ENCODE measurements at regions not wholly inside any gene's neighbourhood (a gene's known extent, or its start where the extent isn't known, plus 50 kb on each side); places are given as distances from the start of the nearest gene placed in this dataset.

DNA sequence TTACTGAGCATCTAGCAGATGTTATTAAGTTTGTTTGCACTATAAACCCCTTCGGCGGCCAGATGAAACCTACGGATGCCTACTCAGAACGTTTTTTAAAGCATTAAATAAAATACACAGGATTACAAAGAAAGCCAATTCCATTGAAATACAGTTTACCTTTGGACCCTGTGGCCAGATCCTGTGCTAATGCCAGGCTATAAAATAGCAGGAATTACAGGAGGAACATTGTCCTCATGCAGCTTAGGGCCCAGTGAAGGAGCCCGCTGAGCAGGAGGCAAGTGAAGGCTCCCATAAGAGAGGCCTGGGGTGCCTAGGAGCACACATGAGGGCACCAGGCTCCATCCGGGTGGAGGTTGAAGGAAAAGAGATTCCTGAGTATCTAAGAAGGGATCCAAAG lies 310.4 kb downstream of the MTX2 start:
- Mint-ChIP-seq H3K36me3 (ENCODE audit: low read depth) (no peaks in the 10 kb centered on the region), H3K4me1 (peaks cover 2% of the 10 kb centered on the region), H3K27me3 (peaks cover 19% of the 10 kb centered on the region), H3K27ac (no peak overlapping the region), H3K9me3 (ENCODE audit: low read depth) (no peaks in the 10 kb centered on the region), H3K4me3 (no peak overlapping the region)
- ChIA-PET CTCF (interaction anchor here (1.6 kb wide), 1 partner anchor 25 kb away, joined by 5 read pairs; no protein-coding TSS in a partner anchor), POLR2A (no interaction called here)
- no peak for ATAC-seq
- intact Hi-C loops (cut with DNase I, micrococcal nuclease) = no loop called here
- no peak for DNase-seq

DNA sequence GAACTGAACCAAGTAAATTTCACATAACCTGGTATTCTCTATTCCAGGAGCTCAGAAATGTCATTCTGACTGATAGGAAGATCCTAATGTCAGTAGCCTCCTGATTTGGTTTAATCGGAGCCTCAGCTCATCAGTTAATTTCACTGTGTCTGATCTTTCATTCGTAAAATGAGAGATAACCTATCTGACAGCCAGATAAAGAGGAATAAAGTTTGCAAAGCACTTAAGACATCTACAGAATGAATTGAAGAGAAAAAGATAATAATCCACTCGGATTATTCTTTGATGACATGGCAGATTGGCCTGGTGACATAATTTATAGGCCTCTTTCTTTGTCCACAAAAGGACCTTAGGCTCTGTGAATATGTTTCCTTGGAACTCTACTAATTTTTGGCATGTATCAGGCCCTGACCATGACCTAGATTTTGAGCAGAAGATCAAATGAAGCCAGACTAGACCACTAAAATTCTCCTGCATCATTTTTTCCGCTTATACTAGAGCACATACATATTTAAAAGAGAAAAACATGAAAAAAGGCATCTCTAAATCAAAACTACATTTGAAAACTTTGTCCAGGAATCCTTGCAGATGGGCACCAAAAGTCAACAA lies 312.4 kb downstream of the MTX2 start:
- POLR2A ChIA-PET = no interaction called here
- no peak for ATAC-seq
- Mint-ChIP-seq H3K9me3 (ENCODE audit: low read depth) (no peaks in the 10 kb centered on the region), H3K27me3 (peaks cover 24% of the 10 kb centered on the region), H3K27ac (no peak overlapping the region), H3K4me1 (peaks cover 2% of the 10 kb centered on the region), H3K4me3 (no peak overlapping the region), H3K36me3 (ENCODE audit: low read depth) (no peaks in the 10 kb centered on the region)
- DNase-seq = no peak
- CTCF ChIA-PET = interaction anchor here (1.0 to 1.5 kb wide), 4 partner anchors 9 to 127 kb away, joined by 3 to 5 read pairs (median 3); no protein-coding TSS in a partner anchor
- intact Hi-C loops (cut with DNase I, micrococcal nuclease) = no loop called here

DNA sequence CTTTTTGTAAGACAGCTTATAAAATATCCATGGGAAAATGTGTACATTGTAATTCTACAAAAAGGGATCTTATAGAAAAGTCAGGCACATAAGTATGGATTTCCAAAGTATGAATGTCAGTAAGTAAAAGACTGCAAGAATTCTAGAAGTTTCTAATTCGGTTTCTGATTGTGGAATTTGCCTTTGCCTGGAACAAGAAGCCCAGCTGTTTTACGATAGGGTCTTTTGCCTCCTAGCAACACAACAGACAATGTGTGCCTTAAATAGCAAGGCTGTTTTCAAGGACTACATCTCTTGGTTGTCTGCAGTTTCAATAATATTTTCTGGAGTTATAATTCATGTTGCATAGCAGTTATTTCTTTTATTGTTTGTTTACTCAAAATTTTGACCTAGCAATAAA lies 312.9 kb downstream of the MTX2 start:
- no peaks in the 10 kb centered on the region for H3K36me3 Mint-ChIP-seq (ENCODE audit: low read depth)
- H3K4me1 Mint-ChIP-seq = peaks cover 2% of the 10 kb centered on the region
- DNase-seq = no peak
- ChIA-PET POLR2A (no interaction called here), CTCF (interaction anchor here (1.1 to 1.5 kb wide), 2 partner anchors 16 to 127 kb away, joined by 3 read pairs; no protein-coding TSS in a partner anchor)
- H3K27me3 Mint-ChIP-seq = peaks cover 26% of the 10 kb centered on the region
- ATAC-seq = no peak
- intact Hi-C loops (cut with DNase I, micrococcal nuclease) = no loop called here
- no peak overlapping the region for H3K4me3 Mint-ChIP-seq
- H3K27ac Mint-ChIP-seq = no peak overlapping the region
- no peaks in the 10 kb centered on the region for H3K9me3 Mint-ChIP-seq (ENCODE audit: low read depth)

DNA sequence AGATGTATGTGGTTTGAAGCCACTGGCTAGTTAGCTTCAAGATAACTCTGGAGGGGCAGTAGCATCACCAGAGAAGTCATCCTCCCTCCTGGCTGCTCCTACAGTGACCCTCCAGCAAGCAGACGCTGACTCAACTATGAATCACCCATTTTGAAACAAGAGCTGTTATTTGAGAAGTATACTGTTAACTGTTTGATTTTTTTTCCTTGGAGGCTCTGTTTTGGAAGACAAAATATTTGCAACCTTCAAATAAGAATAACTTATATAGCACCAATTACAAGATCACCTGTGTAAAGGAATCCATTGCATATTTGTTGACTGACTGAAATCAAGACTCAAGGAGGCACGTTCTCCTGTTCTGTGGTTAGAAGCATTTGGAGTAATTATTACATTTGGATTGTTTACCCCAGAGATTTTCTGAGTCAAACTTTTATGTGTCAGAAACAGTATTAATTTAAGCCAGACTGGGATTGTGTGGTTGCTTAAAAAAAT lies 313.8 kb downstream of the MTX2 start:
- intact Hi-C loops (cut with DNase I, micrococcal nuclease) = no loop called here
- ATAC-seq = no peak
- no peaks in the 10 kb centered on the region for H3K9me3 Mint-ChIP-seq (ENCODE audit: low read depth)

DNA sequence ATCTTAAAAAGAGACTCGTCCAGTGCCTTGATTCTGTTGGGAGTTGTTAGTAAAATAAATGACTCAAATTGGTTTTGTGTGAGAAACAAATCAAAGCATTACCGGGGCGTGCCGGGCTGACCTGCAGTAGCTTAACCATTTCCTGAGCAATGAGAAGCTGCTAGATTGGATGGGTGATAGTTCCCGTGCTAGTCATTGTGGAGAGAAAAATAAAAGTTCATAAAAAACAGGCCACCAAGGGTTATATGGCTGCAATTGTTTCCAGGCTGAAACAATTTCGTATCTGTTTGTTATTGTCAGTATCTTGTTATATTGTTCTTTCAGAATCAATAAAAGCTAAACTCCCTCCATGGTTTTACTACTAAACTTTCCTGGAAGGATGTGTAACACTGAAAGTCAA lies 314.4 kb downstream of the MTX2 start:
- no peaks in the 10 kb centered on the region for H3K36me3 Mint-ChIP-seq (ENCODE audit: low read depth)
- H3K27me3 Mint-ChIP-seq = peaks cover 21% of the 10 kb centered on the region
- H3K9me3 Mint-ChIP-seq (ENCODE audit: low read depth) = no peaks in the 10 kb centered on the region
- ATAC-seq = no peak
- CTCF ChIA-PET = interaction anchor here (1.0 kb wide), 1 partner anchor 68 kb away, joined by 6 read pairs; no protein-coding TSS in a partner anchor
- intact Hi-C loops (cut with DNase I, micrococcal nuclease) = no loop called here
- no peak overlapping the region for H3K4me3 Mint-ChIP-seq
- DNase-seq = peak; percentile 15
- peaks cover 2% of the 10 kb centered on the region for H3K4me1 Mint-ChIP-seq
- POLR2A ChIA-PET = no interaction called here
- no peak overlapping the region for H3K27ac Mint-ChIP-seq

More for the DNA sequence above, 313.8 kb downstream of the MTX2 start:
- ChIA-PET CTCF (interaction anchor here (1.0 kb wide), 1 partner anchor 69 kb away, joined by 6 read pairs; no protein-coding TSS in a partner anchor), POLR2A (no interaction called here)
- peaks cover 2% of the 10 kb centered on the region for H3K4me1 Mint-ChIP-seq
- peaks cover 22% of the 10 kb centered on the region for H3K27me3 Mint-ChIP-seq
- no peak for DNase-seq
- H3K36me3 Mint-ChIP-seq (ENCODE audit: low read depth) = no peaks in the 10 kb centered on the region
- H3K4me3 Mint-ChIP-seq = no peak overlapping the region
- H3K27ac Mint-ChIP-seq = no peak overlapping the region

DNA sequence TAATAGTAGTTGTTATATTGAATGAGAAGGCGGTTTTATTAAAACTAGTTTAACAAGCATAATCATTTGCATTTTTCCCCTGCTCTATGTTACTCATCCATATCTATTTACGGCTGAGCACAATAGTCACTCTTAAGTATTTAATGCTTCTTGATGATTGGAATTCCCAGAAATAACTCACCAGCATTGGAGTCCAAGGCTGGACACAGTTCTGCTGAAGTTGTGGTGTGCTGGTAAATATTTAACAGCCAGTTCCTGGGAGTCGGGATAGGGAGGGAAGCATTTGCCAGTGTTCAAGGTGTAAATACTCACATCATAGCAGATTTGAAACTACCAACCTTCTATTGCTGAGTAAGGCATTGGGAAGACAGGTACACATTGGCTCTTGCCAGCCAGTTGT lies 315.1 kb downstream of the MTX2 start:
- no peak overlapping the region for H3K27ac Mint-ChIP-seq
- ChIA-PET CTCF (interaction anchor here (1.0 kb wide), 1 partner anchor 68 kb away, joined by 6 read pairs; no protein-coding TSS in a partner anchor), POLR2A (no interaction called here)
- intact Hi-C loops (cut with DNase I, micrococcal nuclease) = no loop called here
- no peak overlapping the region for H3K4me3 Mint-ChIP-seq
- H3K36me3 Mint-ChIP-seq (ENCODE audit: low read depth) = no peaks in the 10 kb centered on the region
- ATAC-seq (no peak), DNase-seq (no peak)
- H3K9me3 Mint-ChIP-seq (ENCODE audit: low read depth) = no peaks in the 10 kb centered on the region
- H3K27me3 Mint-ChIP-seq = peaks cover 22% of the 10 kb centered on the region
- H3K4me1 Mint-ChIP-seq = peaks cover 2% of the 10 kb centered on the region

DNA sequence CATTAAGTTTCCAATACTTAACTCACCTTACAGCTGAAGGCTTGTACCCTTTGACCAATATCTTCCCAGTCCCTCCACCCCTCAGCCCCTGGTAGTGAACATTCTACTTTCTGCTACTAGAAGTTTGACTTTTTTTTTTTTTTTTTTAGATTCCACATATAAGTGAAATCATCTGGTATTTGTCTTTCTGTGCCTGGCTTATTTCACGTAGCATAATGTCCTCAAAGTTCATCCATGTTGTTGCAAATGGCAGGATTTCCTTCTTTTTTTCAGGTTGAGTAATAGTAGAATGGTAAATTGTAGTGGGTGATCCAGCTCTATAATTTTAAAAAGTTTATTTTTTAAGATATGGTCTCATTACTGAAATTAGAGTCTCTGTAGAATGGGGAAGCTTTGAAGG lies 316.0 kb downstream of the MTX2 start:
- no peak overlapping the region for H3K27ac Mint-ChIP-seq
- peaks cover 2% of the 10 kb centered on the region for H3K4me1 Mint-ChIP-seq

DNA sequence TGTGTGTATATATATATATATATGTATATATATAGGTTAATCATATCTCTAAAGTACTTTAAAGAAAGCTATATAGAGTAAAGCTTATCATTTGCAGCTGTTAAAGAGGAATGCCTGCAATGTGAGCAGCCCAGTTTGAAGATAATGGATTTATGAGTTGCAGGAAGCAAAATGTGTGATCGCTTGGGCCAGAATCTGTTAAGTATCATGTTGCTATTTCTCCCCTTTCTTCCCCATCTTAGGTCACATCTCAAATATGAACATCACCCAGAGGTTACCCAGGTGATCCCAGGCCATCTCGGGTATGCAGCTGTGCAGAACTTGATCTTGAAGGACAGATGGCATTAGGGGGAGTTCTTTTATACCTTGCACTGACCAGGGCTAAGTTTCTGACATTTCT lies 316.5 kb downstream of the MTX2 start:
- no peak overlapping the region for H3K27ac Mint-ChIP-seq
- H3K36me3 Mint-ChIP-seq (ENCODE audit: low read depth) = no peaks in the 10 kb centered on the region
- ATAC-seq (no peak), DNase-seq (no peak)
- no peaks in the 10 kb centered on the region for H3K9me3 Mint-ChIP-seq (ENCODE audit: low read depth)
- ChIA-PET POLR2A (no interaction called here), CTCF (interaction anchor here (0.8 to 1.4 kb wide), 3 partner anchors 13 to 395 kb away, joined by 3 to 6 read pairs (median 3); no protein-coding TSS in a partner anchor)
- intact Hi-C loops (cut with DNase I, micrococcal nuclease) = no loop called here
- peaks cover 2% of the 10 kb centered on the region for H3K4me1 Mint-ChIP-seq
- peaks cover 22% of the 10 kb centered on the region for H3K27me3 Mint-ChIP-seq
- H3K4me3 Mint-ChIP-seq = no peak overlapping the region

More for the DNA sequence above, 316.0 kb downstream of the MTX2 start:
- ChIA-PET CTCF (interaction anchor here (0.6 to 1.4 kb wide), 4 partner anchors 14 to 395 kb away, joined by 3 to 6 read pairs (median 3); no protein-coding TSS in a partner anchor), POLR2A (no interaction called here)
- no peaks in the 10 kb centered on the region for H3K36me3 Mint-ChIP-seq (ENCODE audit: low read depth)
- H3K9me3 Mint-ChIP-seq (ENCODE audit: low read depth) = no peaks in the 10 kb centered on the region
- peaks cover 22% of the 10 kb centered on the region for H3K27me3 Mint-ChIP-seq
- intact Hi-C loops (cut with DNase I, micrococcal nuclease) = no loop called here
- ATAC-seq = no peak
- DNase-seq = no peak
- H3K4me3 Mint-ChIP-seq = no peak overlapping the region

DNA sequence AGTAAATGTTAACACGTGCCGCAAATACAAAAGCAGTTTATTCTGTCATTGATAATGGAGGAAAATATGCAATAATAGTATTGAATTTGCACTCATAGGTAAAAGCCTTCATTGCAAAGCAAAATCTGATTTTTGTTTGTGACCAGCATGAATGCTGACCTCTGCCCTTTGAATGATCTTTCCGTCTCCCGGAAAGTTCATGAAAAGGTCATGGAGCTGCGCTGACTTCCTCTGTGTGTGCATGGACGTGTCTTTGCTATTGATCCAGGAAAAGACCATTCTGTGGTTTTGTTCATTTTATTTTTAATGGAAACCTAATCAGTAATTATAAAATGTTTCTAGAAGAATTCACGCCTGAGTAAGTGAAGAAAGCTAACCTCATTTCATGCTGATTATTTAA lies 320.0 kb downstream of the MTX2 start:
- H3K36me3 Mint-ChIP-seq (ENCODE audit: low read depth) = no peaks in the 10 kb centered on the region
- ATAC-seq (no peak), DNase-seq (no peak)
- CTCF ChIA-PET = interaction anchor here (0.9 kb wide), 1 partner anchor 35 kb away, joined by 3 read pairs; no protein-coding TSS in a partner anchor
- peaks cover 23% of the 10 kb centered on the region for H3K27me3 Mint-ChIP-seq
- POLR2A ChIA-PET = no interaction called here
- H3K4me3 Mint-ChIP-seq = no peak overlapping the region
- intact Hi-C loops (cut with DNase I, micrococcal nuclease) = no loop called here
- H3K9me3 Mint-ChIP-seq (ENCODE audit: low read depth) = no peaks in the 10 kb centered on the region
- no peak overlapping the region for H3K27ac Mint-ChIP-seq
- no peaks in the 10 kb centered on the region for H3K4me1 Mint-ChIP-seq

DNA sequence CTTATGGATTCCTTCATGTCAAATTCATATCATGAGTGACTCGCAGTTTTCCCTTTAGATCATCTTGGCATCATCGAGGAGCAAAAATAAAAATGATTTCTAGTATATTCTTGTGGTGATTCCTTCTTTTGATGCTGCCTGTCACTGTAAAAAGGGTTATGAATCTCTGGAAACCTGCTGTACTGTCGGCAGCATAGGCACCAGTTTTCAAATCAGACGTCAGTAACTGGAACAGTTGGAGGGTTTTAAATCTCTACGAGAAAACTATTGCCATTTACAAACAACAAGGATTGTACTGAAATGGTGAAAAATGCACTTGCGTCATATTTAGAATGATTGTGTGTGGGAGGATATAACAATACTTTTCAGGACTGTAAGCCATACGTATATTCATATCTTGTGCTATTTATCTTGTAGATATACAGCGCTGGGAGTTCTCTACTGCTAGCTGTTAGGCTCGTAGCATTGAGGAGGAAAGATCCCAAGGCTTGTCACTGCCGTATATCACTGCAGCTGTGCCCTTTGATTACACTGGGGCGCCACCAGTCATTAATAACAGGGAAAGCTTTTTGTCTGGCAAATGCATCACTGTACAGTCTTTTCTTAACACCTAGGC lies 320.7 kb downstream of the MTX2 start:
- Mint-ChIP-seq H3K4me3 (no peak overlapping the region), H3K27ac (no peak overlapping the region), H3K36me3 (ENCODE audit: low read depth) (no peaks in the 10 kb centered on the region), H3K27me3 (peaks cover 23% of the 10 kb centered on the region), H3K4me1 (no peaks in the 10 kb centered on the region), H3K9me3 (ENCODE audit: low read depth) (no peaks in the 10 kb centered on the region)
- intact Hi-C loops (cut with DNase I, micrococcal nuclease) = no loop called here
- no peak for ATAC-seq
- ChIA-PET CTCF (interaction anchor here (0.9 kb wide), 1 partner anchor 35 kb away, joined by 3 read pairs; no protein-coding TSS in a partner anchor), POLR2A (no interaction called here)
- no peak for DNase-seq

DNA sequence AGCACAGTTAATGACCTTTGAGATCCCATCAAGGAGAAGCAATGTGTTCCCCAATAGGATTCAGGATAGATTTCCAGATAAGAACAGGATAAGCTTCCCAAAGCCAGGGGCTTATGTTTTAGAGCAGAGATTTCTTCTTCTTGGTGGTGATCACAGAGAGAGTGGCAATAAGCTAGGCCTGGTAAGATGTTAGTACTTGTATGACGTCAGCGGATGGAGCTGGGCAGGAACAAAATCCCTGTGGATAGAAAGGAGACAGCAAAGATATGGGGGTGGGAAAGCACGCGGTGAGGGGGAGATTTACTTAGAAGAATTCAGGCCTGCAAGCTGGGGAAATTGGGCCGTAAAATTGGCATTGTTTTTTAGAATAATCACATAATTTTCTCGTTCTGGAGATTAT lies 323.0 kb downstream of the MTX2 start:
- intact Hi-C loops (cut with DNase I, micrococcal nuclease) = no loop called here
- Mint-ChIP-seq H3K36me3 (ENCODE audit: low read depth) (no peaks in the 10 kb centered on the region), H3K27ac (no peak overlapping the region), H3K27me3 (peaks cover 16% of the 10 kb centered on the region), H3K9me3 (ENCODE audit: low read depth) (no peaks in the 10 kb centered on the region), H3K4me3 (no peak overlapping the region), H3K4me1 (no peaks in the 10 kb centered on the region)
- POLR2A ChIA-PET = no interaction called here
- no peak for ATAC-seq
- CTCF ChIA-PET = no interaction called here
- DNase-seq = no peak

DNA sequence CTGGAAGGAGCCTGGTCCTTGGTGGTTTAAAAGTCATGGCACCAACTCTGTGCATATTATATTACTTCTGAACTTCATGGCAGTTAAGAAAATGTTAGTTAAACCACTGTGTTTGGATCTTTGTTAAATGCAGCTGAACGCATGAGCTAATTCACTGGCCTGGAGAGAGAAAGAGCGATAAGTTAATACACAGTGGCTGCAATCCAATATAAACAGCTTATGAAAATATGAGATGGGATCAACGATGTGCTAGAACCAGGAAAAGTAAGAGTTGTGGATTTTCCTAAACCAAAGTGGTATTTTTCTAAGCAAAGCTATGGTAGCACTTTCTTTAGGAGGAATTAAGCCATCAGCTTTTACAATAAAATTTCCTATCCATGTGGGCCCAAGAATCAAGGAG lies 326.7 kb downstream of the MTX2 start:
- POLR2A ChIA-PET = no interaction called here
- ATAC-seq (no peak), DNase-seq (no peak)
- H3K27me3 Mint-ChIP-seq = peaks cover 20% of the 10 kb centered on the region
- H3K9me3 Mint-ChIP-seq (ENCODE audit: low read depth) = no peaks in the 10 kb centered on the region
- no peaks in the 10 kb centered on the region for H3K4me1 Mint-ChIP-seq
- CTCF ChIA-PET = interaction anchor here (0.7 to 1.0 kb wide), 2 partner anchors 15 to 123 kb away, joined by 3 read pairs; no protein-coding TSS in a partner anchor
- H3K36me3 Mint-ChIP-seq (ENCODE audit: low read depth) = no peaks in the 10 kb centered on the region
- no peak overlapping the region for H3K4me3 Mint-ChIP-seq
- intact Hi-C loops (cut with DNase I, micrococcal nuclease) = no loop called here
- no peak overlapping the region for H3K27ac Mint-ChIP-seq

Measured in activated CD4-positive, alpha-beta T cell treated with anti-CD3 and anti-CD28 coated beads for 36 hours (primary cell).